Iris pigment epithelial cell (primary cell): ENCODE measurements at regions not wholly inside any gene's neighbourhood (a gene's known extent, or its start where the extent isn't known, plus 50 kb on each side); places are given as distances from the start of the nearest gene placed in this dataset.
A peak's percentile ranks its signal among the peaks of the same experiment; 100 is the strongest.
"Not testable (repeated sequence)": the region's sequence is repeated elsewhere in the genome, so short reads cannot be mapped to it uniquely, and the experiment has no call there.

Experiments
- DNase-seq: peaks from one replicate; pipeline ENCODE4 v3.0.0-alpha.2; 2011; ENCODE audit warnings: low read depth

- DNase-seq: no peak
Measured at GRCh38 chr22:47371263-47372090, 609.0 kb downstream of the TBC1D22A start.

- DNase-seq: peak; percentile 9
Measured at GRCh38 chr22:47370448-47371262, 608.2 kb downstream of the TBC1D22A start.

DNA sequence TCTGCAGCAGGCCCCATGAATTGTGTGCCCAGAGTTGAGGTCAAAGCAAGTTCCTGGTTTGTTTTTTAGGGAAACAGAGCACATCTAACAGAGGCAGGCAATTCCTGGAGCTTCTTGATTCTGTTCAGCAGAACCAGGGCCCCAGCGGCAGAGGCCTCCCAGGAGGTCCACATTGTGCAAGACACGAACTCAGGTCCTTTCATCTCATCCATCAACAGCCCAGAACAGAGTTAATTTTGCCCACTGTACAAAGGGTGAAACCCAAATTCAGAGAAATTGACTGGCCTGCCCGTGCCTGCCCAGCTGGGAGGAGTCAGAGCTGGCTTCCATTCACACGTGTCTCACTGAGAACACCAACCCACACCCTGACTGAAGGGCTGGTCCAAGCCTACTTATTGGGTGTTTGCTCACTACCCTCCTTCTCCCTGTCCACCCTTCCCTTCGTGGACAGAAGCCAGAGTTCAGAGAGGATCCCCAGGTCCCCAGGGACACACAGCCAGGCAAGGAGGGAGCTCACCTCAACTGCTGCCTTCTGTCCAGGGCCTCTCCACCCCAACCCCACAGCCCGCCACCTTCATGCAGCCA is 607.1 kb downstream of the TBC1D22A start:
- no peak for DNase-seq

DNA sequence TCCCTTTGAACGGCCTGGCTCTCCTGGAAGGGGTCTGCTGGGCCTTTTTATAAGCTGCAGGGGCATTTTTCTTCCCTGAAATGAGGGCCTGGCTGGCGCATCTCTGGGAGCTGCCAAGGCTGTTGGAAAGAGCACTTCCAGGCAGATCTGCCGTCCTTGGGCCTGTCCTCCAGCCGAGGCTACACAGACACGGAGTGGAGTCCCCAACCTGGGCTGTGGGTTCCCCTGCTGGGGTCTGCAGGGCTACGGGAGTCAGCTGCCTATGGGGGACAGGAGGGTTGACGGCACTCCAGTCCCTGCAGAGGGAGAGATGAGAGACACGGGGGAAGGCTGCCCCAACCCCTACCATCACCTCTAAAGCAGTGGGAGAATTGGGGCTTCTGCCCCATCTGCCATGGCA is 606.6 kb downstream of the TBC1D22A start:
- no peak for DNase-seq

DNA sequence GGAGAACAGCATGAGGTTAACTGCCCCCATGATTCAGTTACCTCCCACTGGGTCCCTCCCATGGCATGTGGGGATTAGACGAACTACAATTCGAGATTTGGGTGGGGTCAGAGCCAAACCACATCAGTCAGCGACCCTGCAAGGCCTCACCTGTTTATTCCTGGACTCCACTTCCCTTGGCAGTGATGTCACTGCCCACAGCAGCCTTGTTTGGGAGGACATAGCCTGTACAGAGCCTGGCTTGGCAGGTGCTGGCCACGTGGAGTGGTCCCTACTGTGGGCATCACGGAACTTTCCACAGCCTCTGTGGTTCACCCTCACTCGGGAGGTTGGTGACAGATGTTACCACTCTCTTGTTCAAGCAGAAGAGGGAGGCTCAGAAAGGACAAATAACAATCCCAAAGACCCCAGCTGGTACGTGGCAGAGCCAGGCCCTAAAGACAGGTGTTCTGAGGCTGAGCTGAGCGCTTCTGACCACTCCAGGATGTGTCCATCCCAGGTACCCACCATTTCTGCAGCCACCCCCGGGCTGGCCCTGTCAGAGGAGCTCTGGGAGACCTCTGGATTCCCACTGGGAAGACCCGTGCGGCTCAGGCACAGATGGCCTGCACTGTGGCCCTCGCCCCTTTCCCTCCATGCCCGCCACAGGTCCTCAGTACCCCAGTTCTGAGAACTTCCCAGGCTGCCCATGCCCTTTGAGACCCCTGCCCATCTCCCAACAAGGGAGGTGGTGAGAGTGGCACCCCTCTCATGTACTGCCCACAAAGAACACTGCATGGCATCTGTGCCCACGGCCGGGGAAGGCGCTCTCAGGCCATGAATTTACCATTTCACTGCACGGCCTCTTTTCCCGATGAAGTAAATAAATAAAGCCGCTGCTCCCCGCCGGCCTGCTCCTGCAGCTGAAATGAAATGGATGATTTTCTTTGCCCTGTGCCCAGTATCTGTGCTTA is 605.8 kb downstream of the TBC1D22A start:
- no peak for DNase-seq

DNA sequence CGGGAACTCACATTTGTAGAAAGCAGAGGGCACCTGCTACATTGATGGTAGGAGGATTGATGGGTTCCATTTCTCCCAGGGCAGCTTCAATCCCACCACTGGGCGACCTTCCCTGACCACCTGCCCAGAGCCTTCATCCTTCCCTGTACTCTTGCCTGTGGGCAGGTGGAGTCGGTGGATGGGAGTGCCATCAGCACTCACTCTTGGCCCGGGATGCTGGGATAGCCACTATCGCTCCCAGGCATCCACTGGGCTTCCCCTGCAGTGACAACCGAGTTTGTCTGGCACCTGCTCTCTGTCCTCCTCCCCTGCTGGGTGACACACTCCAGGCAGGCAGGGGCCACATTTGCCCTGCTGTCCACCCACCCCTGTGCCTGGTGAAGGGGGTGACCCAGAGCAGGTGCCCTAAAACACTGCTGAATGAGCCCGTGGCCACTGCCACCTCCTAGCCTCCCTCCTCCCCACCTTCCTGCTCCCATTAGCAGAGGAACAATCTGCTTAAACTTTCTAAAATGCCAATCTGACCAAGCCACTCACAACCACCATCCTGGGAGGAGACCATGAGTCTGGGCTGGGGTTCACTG is 604.7 kb downstream of the TBC1D22A start:
- DNase-seq: no peak

DNA sequence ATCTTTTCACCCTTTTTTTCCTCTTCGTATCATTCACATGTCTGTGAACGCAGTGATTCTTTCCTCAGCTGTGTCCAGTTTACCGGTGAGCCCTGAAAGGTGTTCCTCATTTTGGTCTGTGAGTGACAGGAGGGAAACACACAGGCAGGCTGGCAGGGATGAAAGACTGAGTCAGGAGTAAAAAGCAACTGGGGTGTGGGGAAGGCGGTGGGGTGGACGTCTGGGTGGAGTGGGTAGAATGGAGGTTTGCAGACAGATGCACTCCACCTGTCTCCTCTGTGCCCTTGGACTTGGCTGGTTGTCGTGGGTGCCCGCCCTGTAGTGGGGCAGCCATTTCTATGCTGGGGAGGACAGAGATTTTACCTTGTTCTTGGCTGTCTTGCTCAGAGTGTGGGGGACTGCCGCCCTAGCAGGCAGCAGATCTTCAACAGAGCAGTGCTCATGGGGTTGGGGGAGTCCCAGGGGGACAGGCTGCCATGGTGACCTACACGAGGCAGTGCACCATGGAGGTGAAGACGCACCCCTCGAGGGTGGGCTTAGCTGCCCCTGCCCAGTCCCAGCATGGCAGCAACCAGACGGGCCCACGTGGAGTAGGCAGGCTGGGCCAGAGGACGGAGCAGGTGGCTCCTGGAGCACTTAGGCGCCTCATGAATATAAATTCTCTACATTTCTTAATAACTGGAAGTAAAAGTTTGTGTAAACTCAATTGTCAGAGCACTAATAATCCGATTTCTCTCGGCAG is 603.7 kb downstream of the TBC1D22A start:
- no peak for DNase-seq

GRCh38 chr22:47361247-47361646 is 598.8 kb downstream of the TBC1D22A start:
- DNase-seq: no peak

- no peak for DNase-seq
Measured at GRCh38 chr22:47357493-47357892, 595.0 kb downstream of the TBC1D22A start.

DNA sequence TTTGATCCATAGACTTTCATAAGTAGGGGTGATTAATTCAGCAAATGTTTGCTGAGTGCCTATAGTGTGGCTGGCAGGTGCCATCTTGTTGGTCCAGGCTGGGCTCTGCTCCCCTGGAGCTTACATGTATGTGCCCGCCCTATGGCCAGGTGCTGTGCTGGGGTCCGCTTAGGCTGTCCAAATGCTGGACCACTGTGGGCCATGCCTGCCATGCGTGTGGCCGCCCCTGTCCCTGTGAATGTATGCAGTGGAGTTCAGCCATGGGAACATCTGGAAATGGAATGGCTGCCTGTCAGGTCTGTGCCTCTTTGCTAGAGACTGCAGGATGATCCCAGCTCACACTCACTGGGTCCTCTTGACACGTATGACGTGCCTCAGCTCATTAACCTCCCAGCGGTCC is 594.6 kb downstream of the TBC1D22A start:
- no peak for DNase-seq

DNA sequence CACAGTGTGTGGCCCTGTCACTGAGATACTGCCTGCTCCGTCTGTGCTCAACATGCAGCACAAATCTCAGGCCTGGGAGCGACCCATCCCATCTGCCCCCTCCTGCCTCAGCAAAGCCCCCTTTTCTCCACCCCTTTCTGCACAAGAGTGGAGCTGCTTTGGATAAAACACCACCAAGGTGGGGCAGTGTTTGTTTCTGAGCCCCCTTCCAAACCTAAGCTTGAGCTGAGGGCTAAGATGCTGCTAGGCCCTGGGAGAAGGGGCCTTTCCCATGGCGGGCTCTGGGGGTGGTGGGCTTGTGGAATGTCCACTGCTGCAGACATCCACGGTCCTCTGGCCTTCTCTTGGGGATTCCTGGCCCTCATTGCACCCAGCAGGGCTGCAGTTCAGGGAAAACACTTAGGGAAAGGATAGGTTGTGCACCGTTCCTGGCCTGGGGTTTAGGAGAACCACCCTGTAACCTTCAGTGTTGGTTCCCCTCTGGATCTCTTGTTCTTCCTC is 594.1 kb downstream of the TBC1D22A start:
- no peak for DNase-seq

DNA sequence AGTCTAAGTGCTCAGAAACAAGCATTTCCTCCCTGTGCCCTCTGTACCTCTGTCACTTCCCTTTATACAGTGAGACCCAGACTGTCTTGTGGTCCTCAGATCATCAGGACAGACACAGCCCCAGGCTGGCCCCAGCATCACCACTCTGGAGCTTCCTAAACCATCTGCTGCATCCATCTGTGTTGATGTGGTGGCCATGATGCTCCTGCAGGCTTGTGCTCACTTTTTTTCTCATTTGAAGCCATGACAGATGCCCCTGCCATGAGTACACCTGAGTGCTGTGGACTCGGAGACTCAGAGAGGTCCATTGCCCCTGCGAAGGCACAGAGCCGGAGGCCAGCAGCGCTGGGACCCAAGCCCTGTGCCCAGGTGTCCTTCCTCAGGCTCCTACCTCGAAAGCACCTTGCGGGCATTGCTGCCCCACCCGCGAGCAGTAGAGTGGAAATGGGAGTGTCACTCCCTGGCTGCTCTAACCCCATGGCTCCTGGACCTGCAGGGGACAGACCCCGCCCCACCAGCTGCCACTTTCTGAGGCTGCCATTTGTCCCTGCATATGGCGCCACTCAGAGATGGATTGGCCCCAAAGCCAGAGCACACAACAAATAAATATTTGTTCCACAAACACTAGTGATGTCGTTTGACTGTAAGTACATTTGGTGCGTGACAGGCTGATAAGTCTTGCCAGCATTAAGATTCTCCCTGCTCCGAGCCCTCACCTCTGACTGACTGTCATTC is 593.5 kb downstream of the TBC1D22A start:
- DNase-seq: no peak

DNA sequence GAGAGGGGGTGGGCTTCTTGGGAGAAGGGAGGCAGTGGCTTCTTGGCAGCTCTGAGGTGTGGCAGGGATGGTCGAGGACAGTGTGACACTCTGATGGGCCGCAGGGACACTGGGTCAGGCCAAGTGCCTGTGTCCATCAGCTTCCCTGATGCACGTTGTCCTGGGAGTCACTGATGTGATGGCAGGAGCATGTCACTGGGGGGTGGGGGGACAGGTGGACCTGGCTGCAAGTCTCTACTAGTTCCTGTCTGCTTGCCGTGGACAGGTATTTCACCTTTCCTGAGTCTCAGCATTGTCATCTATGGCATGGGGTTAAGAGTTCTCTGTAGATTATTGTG is 592.9 kb downstream of the TBC1D22A start:
- no peak for DNase-seq

- DNase-seq: no peak
Measured at GRCh38 chr22:47354668-47355387, 592.4 kb downstream of the TBC1D22A start.

DNA sequence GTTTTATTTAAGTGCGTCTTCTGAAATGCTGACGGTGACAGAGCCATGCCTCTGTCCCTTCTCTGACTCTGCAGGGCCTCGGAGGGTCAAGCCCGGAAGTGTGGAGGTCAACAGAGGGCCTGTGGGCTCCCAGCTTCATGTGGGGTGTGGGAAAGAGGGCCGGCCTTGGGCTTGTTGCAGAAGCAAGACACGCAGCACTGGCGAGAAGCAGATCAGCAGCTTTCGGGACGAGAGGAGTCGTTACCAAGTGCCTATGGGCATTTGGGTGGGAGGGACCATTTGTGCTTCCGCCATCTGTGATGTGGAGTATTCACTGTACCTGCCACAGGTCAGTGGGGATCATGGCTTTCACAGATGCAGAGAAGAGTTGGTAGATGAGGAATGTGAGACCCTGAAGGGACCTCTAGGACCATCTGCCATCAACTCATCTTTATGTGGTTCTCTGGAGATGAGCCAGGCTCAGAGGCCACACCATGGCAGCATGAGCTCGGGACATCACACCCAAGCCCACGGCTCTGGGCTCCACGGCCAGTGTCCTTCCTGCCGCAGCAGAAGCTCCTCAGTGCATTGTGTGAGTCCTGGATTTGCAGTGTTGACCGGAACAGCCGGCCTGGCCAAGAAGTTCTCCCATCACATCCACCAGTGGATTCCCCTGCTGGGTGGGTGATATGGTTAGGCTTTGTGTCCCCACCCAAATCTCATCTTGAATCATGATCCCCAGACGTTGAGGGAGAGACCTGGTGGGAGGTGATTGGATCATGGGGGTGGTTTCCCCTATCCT is 590.7 kb downstream of the TBC1D22A start:
- no peak for DNase-seq

DNA sequence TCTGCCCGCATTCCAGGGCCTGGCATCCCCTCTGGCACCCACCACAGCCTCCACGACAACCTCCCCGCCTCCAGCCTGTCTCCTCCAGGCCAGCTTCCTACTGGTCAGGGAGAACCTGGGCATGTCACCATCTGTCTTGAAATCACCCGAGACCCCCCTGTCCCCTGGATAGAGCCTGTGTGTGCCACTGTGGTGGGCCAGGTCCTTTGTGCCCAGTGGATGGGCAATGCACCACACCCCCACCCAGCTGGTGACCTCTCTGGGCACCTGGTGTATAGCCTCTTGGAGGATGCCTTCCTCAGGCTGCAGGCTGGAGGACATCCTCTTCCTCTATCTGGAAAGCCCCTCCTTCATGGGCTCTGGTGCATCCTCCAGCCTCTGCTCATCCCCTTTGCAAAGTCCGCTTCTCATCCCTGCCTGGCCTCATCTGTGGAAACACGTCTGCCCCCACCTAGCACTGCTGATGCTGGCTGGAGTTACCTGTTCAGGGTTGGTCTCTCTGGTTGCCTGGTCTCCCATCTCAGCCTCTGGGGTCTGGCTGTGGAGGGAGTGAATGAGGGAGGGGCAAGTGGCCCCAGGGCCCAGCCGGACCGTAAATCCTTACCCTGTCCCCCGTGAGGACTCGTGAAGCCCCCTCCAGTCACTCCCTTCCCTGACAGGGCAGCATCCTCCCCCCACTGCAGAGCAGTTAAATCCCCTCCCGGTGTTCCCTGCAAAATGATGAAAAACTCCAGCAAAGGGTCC is 589.6 kb downstream of the TBC1D22A start:
- no peak for DNase-seq

DNA sequence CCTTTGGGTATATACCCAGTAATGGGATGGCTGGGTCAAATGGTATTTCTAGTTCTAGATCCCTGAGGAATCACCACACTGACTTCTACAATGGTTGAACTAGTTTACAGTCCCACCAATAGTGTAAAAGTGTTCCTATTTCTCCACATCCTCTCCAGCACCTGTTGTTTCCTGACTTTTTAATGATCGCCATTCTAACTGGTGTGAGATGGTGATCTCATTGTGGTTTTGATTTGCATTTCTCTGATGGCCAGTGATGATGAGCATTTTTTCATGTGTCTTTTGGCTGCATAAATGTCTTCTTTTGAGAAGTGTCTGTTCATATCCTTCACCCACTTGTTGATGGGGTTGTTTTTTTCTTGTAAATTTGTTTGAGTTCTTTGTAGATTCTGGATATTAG is 583.8 kb downstream of the TBC1D22A start:
- DNase-seq: not testable (repeated sequence)

- DNase-seq: no peak
Measured at GRCh38 chr22:47345025-47345424, 582.6 kb downstream of the TBC1D22A start.
